Transverse colon (tissue), 3 donors: ENCODE measurements at regions not wholly inside any gene's neighbourhood (a gene's known extent, or its start where the extent isn't known, plus 50 kb on each side); places are given as distances from the start of the nearest gene placed in this dataset.

Source experiments
- POLR2A ChIP-seq: fragments of 450-650 bp; IDR thresholded peaks from one replicate; pipeline ENCODE4 v1.6.1; 2016; ENCODE audit warnings: antibody characterized with exemption, mild to moderate bottlenecking, moderate library complexity
- TF ChIP-seq, protein P1 (sequence below), 5 experiments: fragments of 200-600 bp in 3 of 5; fragments of 450-650 bp in 2 of 5; sonication (generic) in 3 of 5; IDR thresholded peaks; 1 replicate in 2 of 5; 2 replicates in 3 of 5; pipeline ENCODE4 v1.5.1; 2016 to 2017; ENCODE audit warnings: antibody characterized with exemption in 5 of 5, inconsistent platforms in 3 of 5, mild to moderate bottlenecking in 2 of 5, moderate library complexity in 1 of 5

DNA sequence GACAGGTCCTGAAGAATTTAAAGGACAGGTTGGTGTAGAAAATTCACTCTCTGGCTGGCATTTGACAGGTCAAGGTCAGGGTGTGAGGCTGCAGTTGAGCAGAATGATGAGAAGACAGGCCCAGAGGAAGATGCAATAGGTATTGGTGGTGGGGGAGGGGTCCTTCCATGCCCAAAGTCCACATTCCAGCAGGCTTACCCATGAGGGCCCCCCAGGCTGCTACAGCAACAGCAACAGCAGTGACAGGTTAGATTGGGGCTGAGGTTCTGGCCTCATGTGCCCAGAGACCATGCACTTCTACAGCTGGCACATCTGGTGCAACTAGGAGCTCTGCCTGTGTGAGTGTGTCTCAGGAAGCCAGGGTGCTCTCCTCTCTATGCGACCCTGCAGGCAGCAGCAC is 223.5 kb upstream of the GHITM start:
- TF ChIP-seq POLR2A = no peak
- TF ChIP-seq, protein P1, sequence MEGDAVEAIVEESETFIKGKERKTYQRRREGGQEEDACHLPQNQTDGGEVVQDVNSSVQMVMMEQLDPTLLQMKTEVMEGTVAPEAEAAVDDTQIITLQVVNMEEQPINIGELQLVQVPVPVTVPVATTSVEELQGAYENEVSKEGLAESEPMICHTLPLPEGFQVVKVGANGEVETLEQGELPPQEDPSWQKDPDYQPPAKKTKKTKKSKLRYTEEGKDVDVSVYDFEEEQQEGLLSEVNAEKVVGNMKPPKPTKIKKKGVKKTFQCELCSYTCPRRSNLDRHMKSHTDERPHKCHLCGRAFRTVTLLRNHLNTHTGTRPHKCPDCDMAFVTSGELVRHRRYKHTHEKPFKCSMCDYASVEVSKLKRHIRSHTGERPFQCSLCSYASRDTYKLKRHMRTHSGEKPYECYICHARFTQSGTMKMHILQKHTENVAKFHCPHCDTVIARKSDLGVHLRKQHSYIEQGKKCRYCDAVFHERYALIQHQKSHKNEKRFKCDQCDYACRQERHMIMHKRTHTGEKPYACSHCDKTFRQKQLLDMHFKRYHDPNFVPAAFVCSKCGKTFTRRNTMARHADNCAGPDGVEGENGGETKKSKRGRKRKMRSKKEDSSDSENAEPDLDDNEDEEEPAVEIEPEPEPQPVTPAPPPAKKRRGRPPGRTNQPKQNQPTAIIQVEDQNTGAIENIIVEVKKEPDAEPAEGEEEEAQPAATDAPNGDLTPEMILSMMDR (IDR thresholded peaks at IDR 0.05) = no peak
